Heart right ventricle (tissue), 16 donors: ENCODE measurements at regions not wholly inside any gene's neighbourhood (a gene's known extent, or its start where the extent isn't known, plus 50 kb on each side); places are given as distances from the start of the nearest gene placed in this dataset.

ENCODE experiments used
- ATAC-seq, 8 donors: fragments of 200-7000 bp; cut with Tn5 transposase; one replicate each; pipeline ENCODE4 v1.9.1; 2020; ENCODE audit warnings: mild to moderate bottlenecking in 8 of 8, moderate library complexity in 8 of 8, moderate number of reproducible peaks in 1 of 8
- DNase-seq, 2 donors: peaks; one replicate each; pipeline ENCODE4 v3.0.0-alpha.2; 2020
- H3K27ac ChIP-seq, 10 donors: fragments of 200-600 bp; sonication (generic) in 2 of 10; one replicate each; pipeline versions ENCODE4 v1.5.0 to v1.8.0; 2020 to 2022; ENCODE audit warnings: mild to moderate bottlenecking in 3 of 10
- H3K27me3 ChIP-seq, 7 donors: fragments of 200-600 bp; one replicate each; pipeline ENCODE4 v1.8.0; 2021 to 2022; ENCODE audit warnings: mild to moderate bottlenecking in 2 of 7
- H3K36me3 ChIP-seq, 9 donors: fragments of 200-600 bp; sonication (generic) in 1 of 9; one replicate each; pipeline versions ENCODE4 v1.5.0 to v1.8.0; 2020 to 2022; ENCODE audit warnings: mild to moderate bottlenecking in 2 of 9
- H3K4me1 ChIP-seq, 9 donors: fragments of 200-600 bp; sonication (generic) in 1 of 9; one replicate each; pipeline versions ENCODE4 v1.5.0 to v1.8.0; 2020 to 2022; ENCODE audit warnings: mild to moderate bottlenecking in 4 of 9
- H3K4me3 ChIP-seq, 10 donors: fragments of 200-600 bp; sonication (generic) in 2 of 10; one replicate each; pipeline versions ENCODE4 v1.5.0 to v1.8.0; 2020 to 2022; ENCODE audit warnings: mild to moderate bottlenecking in 7 of 10, moderate library complexity in 2 of 10
- H3K9me3 ChIP-seq, 11 donors: fragments of 200-600 bp in 10 of 11; sonication (generic) in 2 of 11; one replicate each; pipeline versions ENCODE4 v1.5.0 to v1.8.0; 2013 to 2022; ENCODE audit warnings: mild to moderate bottlenecking in 2 of 11, control low read depth in 1 of 11, moderate library complexity in 1 of 11
- CTCF ChIP-seq, 9 donors: fragments of 200-600 bp; sonication (generic) in 2 of 9; IDR thresholded peaks; one replicate each; pipeline versions ENCODE4 v1.5.0 to v1.8.0; 2021 to 2022; ENCODE audit warnings: antibody characterized with exemption in 9 of 9, mild to moderate bottlenecking in 5 of 9, moderate library complexity in 1 of 9
- WGBS, 2 donors: extraction: QIAGEN DNeasy Blood & Tissue Kit; methylation state at CpG; one replicate each; pipeline ENCODE4 v1.1.7; 2013; ENCODE audit warnings: inconsistent platforms in 1 of 2; 5-methylcytosine and 5-hydroxymethylcytosine counted together
- intact Hi-C, 10 donors: fragments of 100-400 bp; cut with DNase I; formaldehyde crosslinking; loops; one replicate each; pipeline versions ENCODE4 v1.11.1 to v1.14.2; 2022
- donor health status: Arrhythmogenic right ventricular cardiomyopathy.
- donor health status: ischemic (EF 13 %, LVEDD 7.1; RV severe dilation, severe dysfunction).
- donor health status: healthy with polysubstance abuse.
- donor health status: DM: no; HTN: yes; CAD: no.
- donor health status: DM: no; HTN: no; CAD: no.
- donor health status: ischemic (EF 25% LVEDD 6.9; RV normal size, moderate dysfunction).
- donor health status: ischemic (EF 25% LVEDD 5.7; RV mildly dilated, moderate dysfunction).
- donor health status: healthy.
- donor health status: DM: yes; HTN: yes; CAD: no.
- donor health status: Ischemic cardiomyopathy.
- donor health status: ischemic (EF 35%, LVEDD 5.7; RV mildly dilated, moderate dysfunction).
- donor health status: nonischemic (EF 11% LVEDD 7.7; RV severe dilation, severe dysfunction).
- donor health status: DM: yes; HTN: yes; CAD: no.
- donor health status: PGD.
- donor health status: ischemic (EF 29% LVEDD 5.4; RV normal size, mild dysfunction).
- donor health status: nonischemic (EF 23%, LVEDD 6.1; RV moderate dilation, normal function).

GRCh38 chr12:125373375-125373774, 308.1 kb downstream of the AACS start:
- peaks cover 0 to 20% (median 7%) of the 10 kb centered on the region in 7 donors for H3K27me3 ChIP-seq
- ATAC-seq: no peak
- WGBS, 2 donors: 77 to 81% methylated on average over 6 of the region's 6 CpGs
- no peak for TF ChIP-seq CTCF (IDR thresholded peaks at IDR 0.05)
- no peak overlapping the region for H3K27ac ChIP-seq
- H3K4me1 ChIP-seq: peaks cover 0 to 8% (median 0%) of the 10 kb centered on the region in 9 donors
- no peaks in the 10 kb centered on the region for H3K36me3 ChIP-seq
- H3K4me3 ChIP-seq: no peak overlapping the region
- no peak for DNase-seq
- intact Hi-C loops: no loop called here
- peaks cover 0 to 6% (median 0%) of the 10 kb centered on the region in 11 donors for H3K9me3 ChIP-seq

- ATAC-seq: peak in 1 of 8 donors; percentile 52
- intact Hi-C loops: no loop called here
- Histone ChIP-seq H3K27ac (no peak overlapping the region), H3K36me3 (no peaks in the 10 kb centered on the region), H3K4me1 (peaks cover 0 to 8% (median 0%) of the 10 kb centered on the region in 9 donors), H3K4me3 (no peak overlapping the region), H3K27me3 (peaks cover 0 to 20% (median 7%) of the 10 kb centered on the region in 7 donors), H3K9me3 (peaks cover 0 to 5% (median 0%) of the 10 kb centered on the region in 11 donors)
- no peak for DNase-seq
- TF ChIP-seq CTCF (IDR thresholded peaks at IDR 0.05): no peak
- 50 to 52% methylated on average over 6 of the region's 6 CpGs for WGBS, 2 donors
These were observed 311.2 kb downstream of the AACS start for GRCh38 chr12:125376422-125376821.

- no peak for DNase-seq
- WGBS, 2 donors: 91 to 100% methylated on average over 1 of the region's 1 CpG
- intact Hi-C loops: no loop called here
These were observed 311.9 kb downstream of the AACS start for GRCh38 chr12:125377093-125377492.

GRCh38 chr12:125381373-125381772, 316.1 kb downstream of the AACS start:
- Histone ChIP-seq H3K4me3 (no peak overlapping the region), H3K27ac (no peak overlapping the region), H3K36me3 (no peaks in the 10 kb centered on the region), H3K9me3 (peaks cover 0 to 5% (median 0%) of the 10 kb centered on the region in 11 donors), H3K27me3 (peaks cover 0 to 16% (median 7%) of the 10 kb centered on the region in 7 donors), H3K4me1 (peaks cover 0 to 5% (median 0%) of the 10 kb centered on the region in 9 donors)
- no peak for ATAC-seq
- intact Hi-C loops: no loop called here
- no peak for TF ChIP-seq CTCF (IDR thresholded peaks at IDR 0.05)
- DNase-seq: no peak
- 83 to 86% methylated on average over 4 of the region's 4 CpGs for WGBS, 2 donors

More at GRCh38 chr12:125377093-125377492, 311.9 kb downstream of the AACS start:
- ATAC-seq: no peak
- Histone ChIP-seq H3K27ac (no peak overlapping the region), H3K4me1 (peaks cover 0 to 8% (median 0%) of the 10 kb centered on the region in 9 donors), H3K36me3 (no peaks in the 10 kb centered on the region), H3K4me3 (no peak overlapping the region), H3K9me3 (peaks cover 0 to 5% (median 0%) of the 10 kb centered on the region in 11 donors), H3K27me3 (peaks cover 0 to 20% (median 7%) of the 10 kb centered on the region in 7 donors)
- TF ChIP-seq CTCF (IDR thresholded peaks at IDR 0.05): no peak
